T follicular helper cell (primary cell): ENCODE measurements at regions not wholly inside any gene's neighbourhood (a gene's known extent, or its start where the extent isn't known, plus 50 kb on each side); places are given as distances from the start of the nearest gene placed in this dataset.

Experiments
- DNase-seq: peaks from one replicate; pipeline ENCODE4 v3.0.0-alpha.2; 2020; ENCODE audit warnings: low read depth

DNA sequence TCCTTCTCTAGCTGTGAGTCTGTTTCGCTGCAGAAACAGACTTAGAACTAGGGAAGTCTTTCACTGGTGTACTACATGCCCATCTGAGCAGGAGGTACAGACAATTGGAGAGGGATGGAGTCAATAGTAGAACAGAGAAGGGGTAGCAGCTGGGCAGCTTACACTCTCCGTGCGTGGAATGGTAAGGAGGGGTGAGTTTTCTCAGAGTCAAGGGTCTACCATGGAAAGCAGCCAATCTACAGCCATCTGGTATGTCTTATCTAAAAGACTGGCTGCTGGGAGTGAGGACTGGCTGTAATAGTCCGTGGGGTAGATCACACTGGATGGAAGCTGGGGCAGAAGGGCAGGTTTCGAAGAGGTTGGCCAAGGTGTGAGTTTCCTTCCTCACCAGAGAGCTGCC lies 137.3 kb upstream of the TENM4 start:
- no peak for DNase-seq

- DNase-seq = no peak
Observed at GRCh38 chr11:79575701-79576100, 134.9 kb upstream of the TENM4 start.

DNA sequence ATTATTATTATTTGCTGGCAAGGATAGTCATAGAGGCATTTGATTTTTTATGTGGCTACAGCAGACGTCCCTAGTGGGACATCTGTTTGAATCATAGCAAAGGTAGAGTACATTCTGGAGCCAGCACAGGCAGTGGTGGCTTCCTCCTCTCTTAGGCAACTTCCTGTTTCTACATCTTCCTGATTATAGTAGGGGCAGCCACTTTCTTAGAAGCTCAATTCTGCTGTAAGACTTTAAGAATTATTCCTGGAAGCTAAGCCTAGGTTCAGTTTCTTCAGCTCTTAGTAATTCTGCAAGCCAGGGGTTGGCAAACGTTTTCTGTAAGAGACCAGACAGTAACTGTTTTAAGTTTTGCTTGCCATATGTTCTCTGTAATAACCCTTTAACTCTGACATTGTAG lies 129.3 kb upstream of the TENM4 start:
- DNase-seq = no peak

DNA sequence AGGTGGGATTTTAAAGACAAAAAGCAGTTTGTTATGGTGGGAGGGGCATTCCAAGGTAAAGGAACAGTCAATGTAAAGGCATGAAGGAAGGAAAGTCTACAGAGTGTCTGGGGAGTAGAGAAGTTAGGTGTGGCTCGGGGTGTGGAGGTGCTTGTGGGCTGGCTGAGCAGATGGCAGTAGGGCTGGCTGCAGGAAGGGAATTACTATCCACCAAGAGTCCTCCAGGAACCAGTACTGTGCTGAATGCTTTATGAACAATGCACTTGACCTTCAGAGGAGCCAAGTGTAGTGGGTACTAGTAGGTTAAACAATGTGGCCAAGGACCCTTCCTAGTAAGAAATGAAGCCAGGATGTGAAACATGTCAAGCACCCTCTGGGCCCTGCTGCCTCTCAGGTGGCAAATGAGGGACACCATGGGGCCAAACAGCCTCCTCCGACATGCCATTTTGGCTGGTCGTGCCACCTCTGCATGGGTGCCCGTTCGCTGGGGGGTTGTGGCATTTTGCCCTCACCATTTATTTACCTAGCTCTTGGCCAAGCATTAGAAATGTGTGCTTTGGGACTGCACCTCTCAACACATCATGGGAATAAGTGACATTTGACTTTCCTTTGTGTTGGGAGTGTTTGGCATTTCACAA lies 123.6 kb upstream of the TENM4 start:
- no peak for DNase-seq

DNA sequence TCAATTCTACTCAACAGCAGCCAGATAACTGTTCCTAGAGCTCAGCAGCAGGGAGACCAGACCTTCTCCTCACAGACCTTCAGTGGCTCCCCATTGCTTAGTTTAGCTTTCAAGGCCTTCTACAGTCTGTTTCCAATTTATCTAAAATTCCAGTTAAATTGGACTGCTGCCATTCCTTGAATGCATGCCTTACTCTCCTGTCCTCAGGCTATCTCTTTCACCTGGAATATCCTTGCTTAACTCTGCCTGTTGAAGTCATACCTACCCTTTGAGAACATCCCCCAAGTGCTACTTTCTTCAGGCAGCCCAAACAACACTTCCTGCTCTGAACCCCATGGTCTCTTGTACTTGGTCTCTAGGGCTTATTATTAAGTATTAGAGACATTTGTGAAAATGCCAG lies 120.7 kb upstream of the TENM4 start:
- DNase-seq = no peak

DNA sequence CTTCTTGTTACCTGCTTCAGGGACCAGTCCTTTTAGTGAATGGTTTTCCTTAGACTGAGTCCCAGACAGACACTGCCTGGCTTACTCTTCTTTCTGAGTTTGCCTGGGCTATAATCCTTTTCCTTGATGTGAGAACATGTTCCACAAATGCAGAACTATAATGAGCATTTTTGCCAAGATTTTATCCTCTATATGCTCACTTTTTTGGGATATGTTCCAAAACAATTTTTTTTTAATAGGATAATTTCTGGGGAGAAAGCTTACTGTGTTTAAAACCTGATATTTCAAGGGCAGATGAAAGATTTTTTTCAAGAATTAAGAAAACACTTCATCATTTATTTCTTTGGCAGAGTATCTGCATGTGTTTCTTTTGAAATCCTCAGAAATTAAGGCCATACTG lies 110.0 kb upstream of the TENM4 start:
- no peak for DNase-seq

DNA sequence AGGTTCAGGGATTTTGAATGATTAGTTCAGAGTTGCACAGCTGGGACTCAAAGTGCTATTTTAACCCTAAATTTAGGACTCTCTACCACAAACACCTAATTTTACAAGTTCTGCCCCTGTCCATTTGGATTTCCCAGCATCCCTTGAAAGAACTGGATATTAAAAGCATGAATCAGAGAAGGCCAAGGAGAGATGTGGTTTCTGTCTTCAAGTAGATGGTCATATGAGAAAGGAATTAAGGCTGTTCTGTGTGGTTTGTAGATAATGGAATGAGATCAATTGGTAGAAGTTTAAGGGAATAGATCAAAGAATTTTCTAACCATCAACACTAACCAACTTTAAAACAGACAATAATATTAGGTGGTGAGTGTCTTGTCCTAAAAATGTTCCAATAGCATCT lies 106.4 kb upstream of the TENM4 start:
- no peak for DNase-seq

DNA sequence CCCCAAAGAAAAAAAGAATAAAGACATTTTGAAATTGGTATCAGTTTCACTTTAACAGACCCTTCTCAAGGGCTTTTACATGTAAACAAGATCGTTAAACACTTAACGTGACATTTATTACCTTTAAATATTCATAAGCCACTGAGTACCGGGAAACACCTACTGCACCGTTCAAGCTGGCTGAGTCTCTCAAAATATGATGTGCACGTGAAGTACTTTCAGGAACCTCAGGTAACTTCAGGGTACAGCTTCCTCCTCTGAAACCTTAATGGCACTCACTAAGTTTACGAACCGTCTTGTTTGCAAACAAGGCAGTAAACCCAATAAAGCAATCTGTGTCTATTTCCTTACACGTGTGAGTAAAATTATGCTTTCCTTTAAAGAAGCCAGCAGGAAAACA lies 105.5 kb upstream of the TENM4 start:
- DNase-seq = no peak

GRCh38 chr11:79544361-79544760 lies 103.5 kb upstream of the TENM4 start:
- DNase-seq = no peak

- no peak for DNase-seq
Observed at GRCh38 chr11:79543101-79543500, 102.3 kb upstream of the TENM4 start.

DNA sequence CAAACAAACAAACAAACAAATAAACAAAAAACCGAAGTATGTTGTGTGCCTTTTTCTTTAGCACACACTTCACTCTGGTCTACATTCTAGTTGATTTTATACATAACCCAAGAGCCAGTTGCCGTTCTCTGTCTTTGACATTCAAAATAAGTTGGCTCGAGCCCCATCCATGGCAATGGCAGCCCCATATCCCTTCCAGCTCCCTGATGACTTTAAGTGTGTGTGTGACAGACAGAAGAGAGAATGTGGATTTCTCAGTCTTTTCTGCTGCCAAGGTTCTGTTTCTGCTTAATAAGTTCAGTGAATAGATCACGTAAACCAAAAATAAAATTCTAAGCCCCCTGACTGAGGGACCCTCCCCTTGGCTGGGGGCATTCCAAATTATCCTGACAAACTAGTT lies 100.6 kb upstream of the TENM4 start:
- no peak for DNase-seq

DNA sequence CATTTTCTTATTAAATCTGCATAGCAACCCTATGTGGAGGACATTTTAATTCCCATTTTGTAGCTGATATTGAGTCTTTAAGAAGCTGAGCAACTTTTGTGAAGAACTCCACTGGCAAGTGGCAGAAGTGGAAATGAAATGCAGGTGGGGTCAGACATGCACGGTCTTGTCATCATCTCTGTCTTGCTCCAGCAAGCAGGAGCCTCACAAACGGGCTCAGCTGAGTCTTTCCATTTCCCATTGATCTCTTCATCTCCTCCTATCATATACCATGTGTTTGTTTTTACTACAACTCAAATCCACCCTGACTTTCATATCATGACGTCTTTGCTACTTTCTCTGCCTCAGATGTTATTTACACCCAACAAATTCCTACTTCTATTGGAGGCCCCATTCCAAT lies 97.9 kb upstream of the TENM4 start:
- DNase-seq = no peak

- DNase-seq = no peak
Observed at GRCh38 chr11:79536155-79536917, 95.5 kb upstream of the TENM4 start.

GRCh38 chr11:79535606-79536005 lies 94.8 kb upstream of the TENM4 start:
- no peak for DNase-seq

DNA sequence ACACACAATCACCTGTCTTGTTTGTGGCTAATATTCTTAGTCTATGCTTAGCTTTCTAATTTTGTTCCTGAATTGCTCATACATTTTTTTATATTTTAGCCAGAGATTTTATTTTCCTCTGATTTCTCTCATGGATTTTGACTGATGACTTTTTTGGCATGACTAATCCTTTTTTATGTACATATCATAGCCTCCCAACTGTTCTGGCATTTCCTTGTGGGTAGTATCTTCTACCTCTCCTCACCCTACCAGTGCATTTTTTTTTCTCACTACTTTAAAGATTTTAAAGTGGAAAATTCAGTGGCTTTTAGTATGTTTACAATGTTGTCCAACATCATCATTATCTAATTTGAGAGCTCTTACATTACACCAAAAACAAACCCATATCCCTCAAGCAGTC lies 84.4 kb upstream of the TENM4 start:
- no peak for DNase-seq

- no peak for DNase-seq
Observed at GRCh38 chr11:79522626-79523025, 81.8 kb upstream of the TENM4 start.

- DNase-seq = no peak
Observed at GRCh38 chr11:79520086-79520485, 79.3 kb upstream of the TENM4 start.

DNA sequence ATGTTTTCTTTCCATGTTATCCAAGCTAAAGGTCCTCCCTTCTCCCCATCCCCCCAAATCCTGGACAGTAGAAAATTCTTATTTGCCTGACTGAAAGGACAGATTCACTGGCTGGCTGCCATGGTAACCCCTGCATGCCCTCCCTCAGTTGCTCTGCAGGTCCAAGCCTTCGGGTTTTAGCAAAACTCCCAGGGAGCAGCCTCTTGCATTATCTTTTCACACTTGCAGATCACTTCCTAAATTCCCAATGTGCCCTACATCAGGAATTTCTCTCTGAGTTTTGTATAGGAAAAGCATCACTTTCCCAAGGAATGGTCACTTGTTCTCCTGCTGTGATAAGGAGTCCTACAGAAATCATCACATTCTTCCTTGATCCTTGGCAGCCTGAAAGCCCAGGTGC lies 75.0 kb upstream of the TENM4 start:
- no peak for DNase-seq

DNA sequence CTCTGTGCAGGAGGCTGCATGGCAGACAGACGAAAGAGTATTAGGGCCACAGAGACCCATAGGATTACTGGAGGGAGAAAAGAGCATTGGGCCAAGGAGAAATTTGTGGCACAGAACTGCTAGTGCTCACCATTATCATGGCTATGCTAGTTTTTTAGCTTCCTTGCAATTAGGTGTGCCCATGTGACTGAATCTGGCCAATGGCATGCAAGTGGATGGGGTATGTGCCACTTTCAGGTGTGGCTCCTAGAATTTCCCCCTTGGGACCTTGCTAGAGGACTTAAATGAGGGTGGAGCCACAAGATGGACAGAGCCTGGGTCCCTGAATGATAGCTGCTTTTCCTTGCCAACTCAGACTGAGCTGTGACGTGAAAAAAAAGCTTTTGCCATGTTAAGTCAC lies 73.9 kb upstream of the TENM4 start:
- DNase-seq = no peak

DNA sequence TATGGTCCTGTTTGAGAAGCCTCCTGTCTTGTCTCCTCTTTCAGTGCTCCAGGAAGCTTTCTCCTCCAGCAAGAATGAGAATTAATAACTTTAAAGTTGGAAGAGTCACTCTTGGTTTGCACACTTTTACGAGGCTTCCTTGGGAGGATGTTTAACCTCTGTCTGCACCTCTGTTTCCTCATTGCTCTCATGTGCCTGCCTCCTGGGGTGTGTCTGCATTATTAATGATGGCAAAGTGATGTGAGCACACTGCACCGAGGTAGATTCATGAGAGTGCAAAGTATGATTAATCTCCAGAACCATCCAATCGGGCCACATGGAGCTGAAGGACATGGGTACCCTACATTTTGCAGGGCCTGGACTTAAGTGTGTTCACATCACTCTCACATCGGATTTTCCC lies 73.5 kb upstream of the TENM4 start:
- DNase-seq = no peak

GRCh38 chr11:79512706-79513469 lies 72.1 kb upstream of the TENM4 start:
- no peak for DNase-seq

DNA sequence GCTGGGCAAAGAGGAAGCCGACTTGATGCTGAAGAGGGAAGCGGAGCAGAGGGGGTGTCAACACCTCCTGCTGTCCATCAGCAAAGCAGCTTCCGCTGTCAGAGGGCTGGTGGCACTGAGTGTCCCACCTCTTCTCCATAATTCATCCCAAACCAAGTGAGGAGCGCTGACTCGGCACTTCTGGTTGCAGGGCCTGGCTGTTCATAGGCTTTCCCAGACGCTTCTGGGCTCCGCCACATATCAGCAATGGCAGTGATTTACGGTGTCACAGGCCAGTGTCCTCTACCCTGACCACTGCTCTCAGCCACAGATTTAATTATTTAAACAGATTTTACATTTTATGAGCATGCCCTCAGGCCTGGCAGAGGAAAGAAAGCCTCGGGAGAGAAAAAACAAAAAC lies 70.1 kb upstream of the TENM4 start:
- no peak for DNase-seq

GRCh38 chr11:79508461-79508860 lies 67.6 kb upstream of the TENM4 start:
- DNase-seq = no peak
